Endothelial cell of umbilical vein (primary cell): ENCODE measurements at regions not wholly inside any gene's neighbourhood (a gene's known extent, or its start where the extent isn't known, plus 50 kb on each side); places are given as distances from the start of the nearest gene placed in this dataset.

Experiments
- BruUV-seq: library from RNA; stranded (reverse); fragments of 400-500 nt; replicated peaks from 2 replicates; lab custom pipeline; 2021; lab: Mats Ljungman, UMichigan
- CTCF ChIA-PET: fragments of 300-600, 350-600 bp; sonication (Branson Sonifier 250); formaldehyde crosslinking; loops from one replicate; lab custom pipeline; 2021; ENCODE audit warnings: antibody characterized with exemption, inconsistent platforms; lab: Charles Lee
- POLR2A ChIA-PET: fragments of 300-600, 350-600 bp; sonication (Branson Sonifier 250); formaldehyde crosslinking; loops from one replicate; lab custom pipeline; 2021; ENCODE audit warnings: antibody characterized with exemption, inconsistent platforms; lab: Charles Lee
- DNase-seq: peaks from one replicate; pipeline ENCODE4 v3.0.0-alpha.2; 2011; ENCODE audit warnings: low read depth, low spot score
- FAIRE-seq: peaks from 2 replicates; lab custom pipeline; 2011; peaks lifted over from hg19 to GRCh38; lab: Jason Lieb, UNC
- H2AFZ ChIP-seq: 2 replicates; pipeline ENCODE4 v1.6.0; 2012; ENCODE audit warnings: low read depth, low read length, control low read depth, inconsistent platforms
- H3K27ac ChIP-seq: 2 replicates; pipeline ENCODE4 v1.5.1; 2011; ENCODE audit warnings: low read depth, mild to moderate bottlenecking, control low read depth, low read length, moderate library complexity; ENCODE audit not compliant: insufficient read depth
- H3K27me3 ChIP-seq, 2 experiments: 2 replicates each; pipeline versions ENCODE4 v1.6.0 to v1.6.1; 2011; ENCODE audit warnings: low read length in 2 of 2, mixed read lengths in 1 of 2; ENCODE audit not compliant: control insufficient read depth in 2 of 2, insufficient read depth in 2 of 2
- H3K36me3 ChIP-seq, 2 experiments: 2 replicates in 1 of 2; 3 replicates in 1 of 2; pipeline ENCODE4 v1.5.1; 2011; ENCODE audit warnings: low read length in 2 of 2, mild to moderate bottlenecking in 1 of 2, moderate library complexity in 1 of 2; ENCODE audit not compliant: control insufficient read depth in 2 of 2, insufficient read depth in 2 of 2; ENCODE audit errors: extremely low read depth in 1 of 2
- H3K4me1 ChIP-seq: 3 replicates; pipeline ENCODE4 v1.5.1; 2011; ENCODE audit warnings: mild to moderate bottlenecking, low read length; ENCODE audit not compliant: control insufficient read depth, insufficient read depth; ENCODE audit errors: extremely low read depth
- H3K4me2 ChIP-seq: 2 replicates; pipeline ENCODE4 v1.6.1; 2011; ENCODE audit warnings: low read length, control low read depth, mixed read lengths; ENCODE audit not compliant: insufficient read depth
- H3K4me3 ChIP-seq, 3 experiments: fragments of 200-600 bp in 1 of 3; sonication (generic), shearing (Covaris generic) in 1 of 3; replicated peaks in 1 of 3; 2 replicates each; pipeline ENCODE4 v1.5.1; 2011 to 2016; ENCODE audit warnings: control low read depth in 3 of 3, low read length in 3 of 3, mild to moderate bottlenecking in 2 of 3, inconsistent platforms in 1 of 3, low read depth in 1 of 3, moderate library complexity in 1 of 3; ENCODE audit not compliant: insufficient read depth in 1 of 3
- H3K79me2 ChIP-seq: 2 replicates; pipeline ENCODE4 v1.6.0; 2012; ENCODE audit warnings: low read length, inconsistent platforms; ENCODE audit not compliant: control insufficient read depth, insufficient read depth
- H3K9ac ChIP-seq: replicated peaks from 2 replicates; pipeline ENCODE3; 2011; ENCODE audit warnings: low read length, control low read depth; ENCODE audit not compliant: insufficient read depth; ENCODE audit errors: extremely low read depth
- H3K9me1 ChIP-seq: replicated peaks from 3 replicates; pipeline ENCODE4 v1.6.0; 2011; ENCODE audit warnings: mild to moderate bottlenecking, low read length; ENCODE audit not compliant: control insufficient read depth, insufficient read depth; ENCODE audit errors: extremely low read depth
- H3K9me3 ChIP-seq: replicated peaks from 2 replicates; pipeline ENCODE4 v1.5.1; 2012; ENCODE audit warnings: low read length, inconsistent platforms; ENCODE audit not compliant: control insufficient read depth, insufficient read depth
- H4K20me1 ChIP-seq: replicated peaks from 2 replicates; pipeline ENCODE3; 2011; ENCODE audit warnings: mild to moderate bottlenecking, low read length; ENCODE audit not compliant: control insufficient read depth, insufficient read depth; ENCODE audit errors: extremely low read depth
- CTCF ChIP-seq, 2 donors: IDR thresholded peaks; 1 replicate in 1 of 2; 2 replicates in 1 of 2; pipeline ENCODE4 v1.5.1; 2011; ENCODE audit warnings: low read length in 2 of 2, mild to moderate bottlenecking in 2 of 2, moderate library complexity in 2 of 2, control low read depth in 1 of 2, inconsistent platforms in 1 of 2, low read depth in 1 of 2; ENCODE audit not compliant: insufficient read depth in 1 of 2; ENCODE audit errors: extremely low read depth in 1 of 2
- EZH2 ChIP-seq: IDR thresholded peaks from 2 replicates; pipeline ENCODE4 v1.6.1; 2012; ENCODE audit warnings: borderline replicate concordance, low read depth, mild to moderate bottlenecking, moderate library complexity, low read length, inconsistent platforms; ENCODE audit not compliant: severe bottlenecking
- FOS ChIP-seq: IDR thresholded peaks from 2 replicates; pipeline ENCODE4 v1.6.1; 2011; ENCODE audit warnings: mild to moderate bottlenecking, low read length, moderate library complexity, borderline replicate concordance; ENCODE audit not compliant: insufficient read depth
- GATA2 ChIP-seq: IDR thresholded peaks from 2 replicates; pipeline ENCODE4 v1.7.0; 2011; ENCODE audit warnings: low read depth, mild to moderate bottlenecking, moderate library complexity, mixed read lengths, low read length; ENCODE audit not compliant: insufficient read length, insufficient read depth
- JUN ChIP-seq: IDR thresholded peaks from 2 replicates; pipeline ENCODE4 v1.6.1; 2011; ENCODE audit warnings: borderline replicate concordance, low read depth; ENCODE audit not compliant: insufficient read length, insufficient read depth
- MAX ChIP-seq: IDR thresholded peaks from 2 replicates; pipeline ENCODE4 v1.6.1; 2011; ENCODE audit not compliant: insufficient read depth, insufficient read length
- MYC ChIP-seq: IDR thresholded peaks from one replicate; pipeline ENCODE4 v1.6.1; 2011; ENCODE audit warnings: mild to moderate bottlenecking, low read depth, low read length
- POLR2A ChIP-seq: IDR thresholded peaks from 2 replicates; pipeline ENCODE4 v1.6.1; 2012; ENCODE audit warnings: low read depth, mild to moderate bottlenecking, control low read depth, low read length
- POLR2AphosphoS5 ChIP-seq: IDR thresholded peaks from 2 replicates; pipeline ENCODE4 v1.6.1; 2012; ENCODE audit warnings: low read depth, mild to moderate bottlenecking, control low read depth, low read length, moderate library complexity; ENCODE audit not compliant: insufficient read depth
- dilution Hi-C: fragments of 300-500 bp; cut with MboI; formaldehyde crosslinking; loops from one replicate; pipeline ENCODE4 v1.15.0; 2019; ENCODE audit warnings: low sequenced_read_pairs; ENCODE audit not compliant: extremely low pct_ligation_motif_present
- intact Hi-C: fragments of 100-400 bp; cut with micrococcal nuclease; formaldehyde crosslinking; loops from one replicate; pipeline ENCODE4 v1.10.0; 2022

GRCh38 chr1:191290441-191290840 lies 812.8 kb upstream of the BRINP3 start:
- BruUV-seq, result no TSS peak
- ChIA-PET CTCF (no interaction called here), POLR2A (no interaction called here)
- no peaks in the 10 kb centered on the region for H3K27me3 ChIP-seq
- no peak overlapping the region for H3K9ac ChIP-seq
- intact Hi-C loops, result no loop called here
- H3K9me1 ChIP-seq, result no peaks in the 10 kb centered on the region
- FAIRE-seq (no peak), DNase-seq (no peak)
- no peaks in the 10 kb centered on the region for H3K36me3 ChIP-seq
- no peak overlapping the region for H2AFZ ChIP-seq
- dilution Hi-C loops, result no loop called here
- TF ChIP-seq FOS (no peak), EZH2 (no peak), GATA2 (no peak), POLR2AphosphoS5 (no peak), JUN (no peak), MYC (no peak), POLR2A (no peak), MAX (no peak), CTCF (IDR thresholded peaks at IDR 0.05; ENCODE audit: extremely low read depth in 1 of 2, insufficient read depth in 1 of 2, low read depth in 1 of 2, low read length in 2 of 2) (no peak)
- H3K27ac ChIP-seq, result no peak overlapping the region
- no peaks in the 10 kb centered on the region for H3K9me3 ChIP-seq
- H3K4me2 ChIP-seq, result no peak overlapping the region
- no peak overlapping the region for H3K4me3 ChIP-seq
- no peaks in the 10 kb centered on the region for H3K4me1 ChIP-seq
- H4K20me1 ChIP-seq, result no peaks in the 10 kb centered on the region
- H3K79me2 ChIP-seq, result no peaks in the 10 kb centered on the region
